ENCODE measurements at regions not wholly inside any gene's neighbourhood (a gene's known extent, or its start where the extent isn't known, plus 50 kb on each side); places are given as distances from the start of the nearest gene placed in this dataset.

DNA sequence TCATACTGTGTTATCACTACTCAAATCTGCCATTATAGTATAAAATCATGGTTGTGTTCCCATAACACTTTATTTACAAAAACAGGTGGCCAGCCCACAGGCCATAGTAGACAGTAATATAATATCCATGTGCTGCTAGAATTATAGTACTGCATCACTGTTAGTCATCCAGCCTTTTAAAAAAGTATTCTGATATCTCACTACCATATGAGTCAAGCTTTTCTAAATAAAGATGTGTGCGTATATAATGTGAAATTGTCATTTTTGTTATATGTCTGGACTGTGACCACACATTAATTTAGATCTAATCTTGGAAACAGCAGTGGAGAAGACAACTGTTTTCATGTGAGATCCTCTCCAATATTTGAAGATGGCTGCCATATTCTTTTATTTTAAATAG, 1049.1 kb upstream of the GOT2 start:
- H3K27ac ChIP-seq = no peak overlapping the region
- no peaks in the 10 kb centered on the region for H3F3A ChIP-seq (ENCODE audit: insufficient read depth, low read depth)
- TF ChIP-seq, protein P1, sequence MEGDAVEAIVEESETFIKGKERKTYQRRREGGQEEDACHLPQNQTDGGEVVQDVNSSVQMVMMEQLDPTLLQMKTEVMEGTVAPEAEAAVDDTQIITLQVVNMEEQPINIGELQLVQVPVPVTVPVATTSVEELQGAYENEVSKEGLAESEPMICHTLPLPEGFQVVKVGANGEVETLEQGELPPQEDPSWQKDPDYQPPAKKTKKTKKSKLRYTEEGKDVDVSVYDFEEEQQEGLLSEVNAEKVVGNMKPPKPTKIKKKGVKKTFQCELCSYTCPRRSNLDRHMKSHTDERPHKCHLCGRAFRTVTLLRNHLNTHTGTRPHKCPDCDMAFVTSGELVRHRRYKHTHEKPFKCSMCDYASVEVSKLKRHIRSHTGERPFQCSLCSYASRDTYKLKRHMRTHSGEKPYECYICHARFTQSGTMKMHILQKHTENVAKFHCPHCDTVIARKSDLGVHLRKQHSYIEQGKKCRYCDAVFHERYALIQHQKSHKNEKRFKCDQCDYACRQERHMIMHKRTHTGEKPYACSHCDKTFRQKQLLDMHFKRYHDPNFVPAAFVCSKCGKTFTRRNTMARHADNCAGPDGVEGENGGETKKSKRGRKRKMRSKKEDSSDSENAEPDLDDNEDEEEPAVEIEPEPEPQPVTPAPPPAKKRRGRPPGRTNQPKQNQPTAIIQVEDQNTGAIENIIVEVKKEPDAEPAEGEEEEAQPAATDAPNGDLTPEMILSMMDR (conservative IDR thresholded peaks at IDR 0.05) = no peak
- TF ChIP-seq EZH2 (IDR thresholded peaks at IDR 0.05; ENCODE audit: low read depth) = no peak
- ChIA-PET CTCF (no interaction called here), POLR2A (ENCODE audit: unreplicated experiment) (no interaction called here)
- H3K4me2 ChIP-seq = no peak overlapping the region
- no peaks in the 10 kb centered on the region for H3K9me3 ChIP-seq (ENCODE audit: insufficient read depth, low read depth)
- intact Hi-C loops (cut with micrococcal nuclease; ENCODE audit: unreplicated experiment) = no loop called here
- no peaks in the 10 kb centered on the region for H3K79me2 ChIP-seq (ENCODE audit: low read depth)
- H3K27me3 ChIP-seq (ENCODE audit: insufficient read depth, low read depth) = no peaks in the 10 kb centered on the region
- no peak overlapping the region for H2AFZ ChIP-seq
- H3K9me2 ChIP-seq (ENCODE audit: insufficient read depth) = no peaks in the 10 kb centered on the region
- no peaks in the 10 kb centered on the region for H3K4me1 ChIP-seq (replicated peaks; ENCODE audit: insufficient read depth)
- H3K4me3 ChIP-seq = no peak overlapping the region
- no peak for DNase-seq
- no peaks in the 10 kb centered on the region for H4K20me1 ChIP-seq (ENCODE audit: insufficient read depth)
- H3K36me3 ChIP-seq (ENCODE audit: low read depth) = no peaks in the 10 kb centered on the region
- no TSS peak for BruUV-seq (replicated peaks)

DNA sequence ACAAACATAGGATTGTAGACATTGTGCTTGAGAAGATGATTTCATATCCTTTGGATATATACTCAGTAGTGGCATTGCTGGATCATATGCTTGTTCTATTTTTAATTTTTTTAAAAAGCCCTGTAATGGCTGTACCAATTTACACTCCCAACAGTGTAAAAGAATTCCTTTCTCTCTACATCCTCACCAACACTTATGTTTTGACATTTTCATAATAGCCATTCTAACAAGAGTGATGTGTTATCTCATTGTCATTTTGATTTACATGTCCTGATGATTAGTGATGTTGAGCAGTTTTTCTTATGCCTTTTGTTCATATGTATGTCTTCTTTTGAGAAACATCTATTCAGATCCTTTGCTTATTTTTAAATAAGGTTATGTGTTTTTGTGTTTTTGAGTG, 1039.2 kb upstream of the GOT2 start:
- TF ChIP-seq, protein P1 (conservative IDR thresholded peaks at IDR 0.05) = no peak
- no peak for TF ChIP-seq EZH2 (IDR thresholded peaks at IDR 0.05; ENCODE audit: low read depth)
- H3K4me1 ChIP-seq (replicated peaks; ENCODE audit: insufficient read depth) = no peaks in the 10 kb centered on the region
- no peak overlapping the region for H3K27ac ChIP-seq
- H3K4me3 ChIP-seq = no peak overlapping the region
- no peaks in the 10 kb centered on the region for H3F3A ChIP-seq (ENCODE audit: insufficient read depth, low read depth)
- CTCF ChIA-PET = no interaction called here
- no peaks in the 10 kb centered on the region for H4K20me1 ChIP-seq (ENCODE audit: insufficient read depth)
- H2AFZ ChIP-seq = no peak overlapping the region
- intact Hi-C loops (cut with micrococcal nuclease; ENCODE audit: unreplicated experiment) = no loop called here
- no peaks in the 10 kb centered on the region for H3K79me2 ChIP-seq (ENCODE audit: low read depth)
- H3K4me2 ChIP-seq = no peak overlapping the region
- H3K9me3 ChIP-seq (ENCODE audit: insufficient read depth, low read depth) = no peaks in the 10 kb centered on the region
- no TSS peak for BruUV-seq (replicated peaks)
- H3K27me3 ChIP-seq (ENCODE audit: insufficient read depth, low read depth) = no peaks in the 10 kb centered on the region
- DNase-seq = no peak
- POLR2A ChIA-PET (ENCODE audit: unreplicated experiment) = no interaction called here
- no peaks in the 10 kb centered on the region for H3K36me3 ChIP-seq (ENCODE audit: low read depth)
- H3K9me2 ChIP-seq (ENCODE audit: insufficient read depth) = no peaks in the 10 kb centered on the region

DNA sequence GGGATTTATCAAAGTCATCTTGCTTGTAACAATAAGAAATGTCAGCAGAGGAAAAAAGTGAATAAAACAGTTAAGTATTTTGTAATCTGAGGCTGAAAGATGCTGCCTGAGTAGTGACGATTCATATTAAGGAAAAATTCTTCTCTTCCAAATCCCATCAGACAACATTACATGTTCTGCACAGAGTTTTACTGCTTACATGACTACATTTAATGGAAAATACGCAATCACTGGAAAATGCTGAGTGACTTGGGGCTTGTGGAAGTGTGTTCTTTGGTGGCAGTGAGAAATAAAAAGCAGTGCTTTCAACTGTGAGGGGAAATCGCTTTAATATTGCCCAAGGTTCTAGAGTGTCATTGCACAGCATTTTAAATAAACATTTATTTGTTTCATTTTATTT, 1025.2 kb upstream of the GOT2 start:
- no TSS peak for BruUV-seq (replicated peaks)
- no peaks in the 10 kb centered on the region for H3K4me1 ChIP-seq (replicated peaks; ENCODE audit: insufficient read depth)
- no peak overlapping the region for H3K27ac ChIP-seq
- H3K79me2 ChIP-seq (ENCODE audit: low read depth) = no peaks in the 10 kb centered on the region
- peaks cover 16% of the 10 kb centered on the region for H3K27me3 ChIP-seq (ENCODE audit: insufficient read depth, low read depth)
- no peak for DNase-seq
- H3K9me3 ChIP-seq (ENCODE audit: insufficient read depth, low read depth) = no peaks in the 10 kb centered on the region
- ChIA-PET CTCF (no interaction called here), POLR2A (ENCODE audit: unreplicated experiment) (no interaction called here)
- H3F3A ChIP-seq (ENCODE audit: insufficient read depth, low read depth) = no peaks in the 10 kb centered on the region
- no peak overlapping the region for H2AFZ ChIP-seq
- no peak overlapping the region for H3K4me3 ChIP-seq
- H3K36me3 ChIP-seq (ENCODE audit: low read depth) = no peaks in the 10 kb centered on the region
- H3K9me2 ChIP-seq (ENCODE audit: insufficient read depth) = no peaks in the 10 kb centered on the region
- H3K4me2 ChIP-seq = no peak overlapping the region
- no peak for TF ChIP-seq EZH2 (IDR thresholded peaks at IDR 0.05; ENCODE audit: low read depth)
- TF ChIP-seq, protein P1 (conservative IDR thresholded peaks at IDR 0.05) = no peak
- H4K20me1 ChIP-seq (ENCODE audit: insufficient read depth) = no peaks in the 10 kb centered on the region; the same call in 1 of the 2 replicates
- intact Hi-C loops (cut with micrococcal nuclease; ENCODE audit: unreplicated experiment) = no loop called here

Measured in PC-9 (cell line).